ENCODE measurements at regions not wholly inside any gene's neighbourhood (a gene's known extent, or its start where the extent isn't known, plus 50 kb on each side); places are given as distances from the start of the nearest gene placed in this dataset.

DNA sequence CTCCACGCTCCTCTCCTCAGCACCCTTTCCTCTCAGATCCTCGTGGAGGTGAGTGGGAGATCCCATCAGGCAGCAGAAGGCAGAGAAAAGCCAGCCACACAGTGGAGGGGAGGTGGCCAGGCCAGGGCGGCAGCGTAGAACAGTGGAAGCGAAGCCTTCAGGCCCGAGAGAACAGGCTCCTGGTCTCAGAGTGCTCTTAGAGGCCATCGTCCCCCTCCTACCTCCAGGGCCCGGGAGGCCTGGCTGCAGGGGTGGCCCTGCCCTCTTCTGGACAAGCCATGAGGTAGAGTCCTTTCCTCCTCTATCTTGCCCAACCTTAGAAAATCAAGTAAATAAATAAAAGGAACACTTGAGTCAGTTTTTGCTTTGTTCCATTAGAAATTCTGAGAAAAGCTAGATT, 202.0 kb downstream of the KATNAL1 start:
- DNase-seq, result no peak

GRCh38 chr13:30103161-30103840, 204.1 kb downstream of the KATNAL1 start:
- DNase-seq, result no peak

GRCh38 chr13:30100226-30100625, 207.1 kb downstream of the KATNAL1 start:
- no peak for DNase-seq

GRCh38 chr13:30097701-30098100, 209.7 kb downstream of the KATNAL1 start:
- DNase-seq, result no peak

DNA sequence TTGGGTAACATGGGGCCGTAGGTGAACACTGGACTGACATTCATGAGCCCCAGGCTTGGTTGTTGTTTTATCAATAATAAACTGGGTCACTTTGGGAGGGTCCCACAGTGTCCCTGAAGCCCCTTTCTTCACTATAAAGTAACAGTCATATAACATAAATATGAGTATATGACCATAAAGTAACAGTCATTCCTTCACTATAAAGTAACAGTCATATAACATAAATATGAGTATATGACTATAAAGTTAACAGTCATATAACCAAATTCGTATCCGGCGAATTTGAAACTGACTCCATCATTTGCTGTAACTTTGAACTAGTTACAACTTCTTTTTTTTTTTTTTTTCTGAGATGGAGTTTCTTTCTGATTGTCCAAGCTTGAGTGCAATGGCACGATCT, 210.3 kb downstream of the KATNAL1 start:
- no peak for DNase-seq

GRCh38 chr13:30094015-30094414, 213.3 kb downstream of the KATNAL1 start:
- no peak for DNase-seq

GRCh38 chr13:30093236-30093635, 214.1 kb downstream of the KATNAL1 start:
- DNase-seq, result no peak

DNA sequence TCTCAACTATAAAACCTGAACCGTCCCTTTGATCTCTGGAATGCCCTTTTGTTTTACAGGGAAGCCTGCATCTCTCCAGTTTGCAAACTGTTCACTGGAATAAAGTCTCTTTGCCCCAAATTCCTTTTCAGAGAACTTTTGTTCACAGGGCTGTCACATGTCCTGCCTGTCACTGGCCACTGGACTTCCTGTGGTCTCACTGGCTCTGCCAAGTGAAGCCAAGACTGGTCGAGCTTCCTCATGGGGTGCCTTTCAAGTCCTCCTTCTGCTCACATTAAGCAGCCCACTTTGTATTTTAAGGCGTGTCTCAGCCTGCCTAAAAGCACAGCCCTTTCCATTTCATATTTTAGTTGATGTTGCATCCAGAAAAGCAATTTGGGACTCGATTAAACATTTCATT, 215.7 kb downstream of the KATNAL1 start:
- DNase-seq, result no peak

- DNase-seq, result no peak
Observed at GRCh38 chr13:30091035-30091434, 216.3 kb downstream of the KATNAL1 start.

DNA sequence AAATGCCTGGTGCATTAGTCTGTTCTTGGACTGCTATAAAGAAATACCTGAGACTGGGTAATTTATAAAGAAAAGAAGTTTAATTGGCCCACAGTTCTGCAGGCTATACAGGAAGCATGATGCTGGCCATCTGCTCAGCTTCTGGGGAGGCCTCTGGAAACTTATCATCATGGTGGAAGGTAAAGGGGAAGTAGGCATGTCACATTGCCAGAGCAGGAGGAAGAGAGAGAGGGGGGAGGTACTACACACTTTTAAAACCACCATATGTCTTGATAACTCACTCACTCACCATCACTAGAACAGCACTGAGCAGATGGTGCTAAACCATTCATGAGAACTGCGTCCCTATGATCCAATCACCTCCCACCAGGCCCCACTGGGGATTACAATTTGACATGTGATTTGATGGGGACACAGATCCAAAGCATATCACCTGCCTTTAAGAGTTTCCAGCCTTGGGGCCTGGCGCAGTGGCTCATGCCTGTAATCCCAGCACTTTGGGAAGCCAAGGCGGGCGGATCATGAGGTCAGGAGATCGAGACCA, 219.0 kb downstream of the KATNAL1 start:
- DNase-seq, result no peak

- DNase-seq, result no peak
Observed at GRCh38 chr13:30085087-30085486, 222.3 kb downstream of the KATNAL1 start.

- DNase-seq, result no peak
Observed at GRCh38 chr13:30082391-30082790, 225.0 kb downstream of the KATNAL1 start.

- DNase-seq, result no peak
Observed at GRCh38 chr13:30081331-30081730, 226.0 kb downstream of the KATNAL1 start.

DNA sequence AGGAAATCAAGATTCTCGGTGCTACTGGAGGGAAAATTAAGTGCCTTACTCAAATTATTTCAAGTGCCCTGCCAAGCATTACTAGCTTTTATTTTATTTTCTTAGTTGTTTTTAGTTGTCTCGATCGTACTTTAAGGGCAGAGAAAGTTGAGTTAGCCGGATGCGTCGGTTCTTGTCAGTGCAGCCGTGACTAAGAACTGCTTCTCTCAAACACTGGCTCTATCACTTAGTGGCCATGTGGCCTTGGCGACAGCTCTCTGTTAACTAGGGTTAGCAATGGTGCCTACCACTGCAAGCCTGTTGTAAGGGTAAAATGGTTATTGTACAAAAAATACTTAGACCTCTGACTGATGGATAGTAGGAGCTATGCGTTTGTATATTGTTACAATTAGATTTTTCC, 227.8 kb downstream of the KATNAL1 start:
- no peak for DNase-seq

DNA sequence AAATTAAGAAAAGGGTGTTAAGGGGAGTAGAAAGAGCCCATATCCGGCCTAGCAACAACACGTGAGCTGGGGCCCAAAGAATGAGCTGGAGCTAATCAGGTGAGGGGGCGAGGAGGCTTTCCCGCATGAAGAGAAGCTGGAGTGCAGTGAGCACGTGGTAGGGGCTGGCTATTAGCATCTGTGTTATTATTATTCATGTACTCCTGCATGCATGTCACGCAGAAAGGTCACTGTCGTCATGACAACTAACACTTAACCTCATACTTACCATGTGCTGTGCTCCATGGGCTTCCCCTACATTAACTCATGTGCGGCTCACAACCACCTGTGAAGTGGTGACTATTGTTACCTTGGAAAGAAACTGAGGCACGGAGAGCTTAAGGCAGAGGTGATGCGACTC, 227.6 kb upstream of the UBL3 start:
- DNase-seq, result no peak

- no peak for DNase-seq
Observed at GRCh38 chr13:30077240-30077735, 226.9 kb upstream of the UBL3 start.

- no peak for DNase-seq
Observed at GRCh38 chr13:30074955-30075614, 224.7 kb upstream of the UBL3 start.

DNA sequence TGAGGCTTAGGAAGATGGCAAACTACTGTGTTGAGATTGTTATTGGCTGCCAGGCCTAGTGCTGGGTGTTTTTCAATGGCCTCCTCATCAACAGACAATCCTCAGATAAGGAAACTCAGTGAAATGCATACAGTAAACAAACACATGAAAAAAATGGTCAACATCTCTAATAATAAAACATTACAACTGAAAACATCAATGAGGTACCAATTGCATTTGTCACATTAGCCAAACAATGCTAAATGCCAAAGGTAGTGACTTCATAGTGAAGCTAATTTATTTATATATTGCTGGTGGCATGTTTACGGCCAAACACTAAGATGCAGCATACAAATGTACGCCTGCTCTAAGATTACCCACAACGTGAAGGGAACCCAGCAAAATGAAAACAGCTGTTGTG, 224.0 kb upstream of the UBL3 start:
- no peak for DNase-seq

- DNase-seq, result no peak
Observed at GRCh38 chr13:30072818-30073186, 222.4 kb upstream of the UBL3 start.

DNA sequence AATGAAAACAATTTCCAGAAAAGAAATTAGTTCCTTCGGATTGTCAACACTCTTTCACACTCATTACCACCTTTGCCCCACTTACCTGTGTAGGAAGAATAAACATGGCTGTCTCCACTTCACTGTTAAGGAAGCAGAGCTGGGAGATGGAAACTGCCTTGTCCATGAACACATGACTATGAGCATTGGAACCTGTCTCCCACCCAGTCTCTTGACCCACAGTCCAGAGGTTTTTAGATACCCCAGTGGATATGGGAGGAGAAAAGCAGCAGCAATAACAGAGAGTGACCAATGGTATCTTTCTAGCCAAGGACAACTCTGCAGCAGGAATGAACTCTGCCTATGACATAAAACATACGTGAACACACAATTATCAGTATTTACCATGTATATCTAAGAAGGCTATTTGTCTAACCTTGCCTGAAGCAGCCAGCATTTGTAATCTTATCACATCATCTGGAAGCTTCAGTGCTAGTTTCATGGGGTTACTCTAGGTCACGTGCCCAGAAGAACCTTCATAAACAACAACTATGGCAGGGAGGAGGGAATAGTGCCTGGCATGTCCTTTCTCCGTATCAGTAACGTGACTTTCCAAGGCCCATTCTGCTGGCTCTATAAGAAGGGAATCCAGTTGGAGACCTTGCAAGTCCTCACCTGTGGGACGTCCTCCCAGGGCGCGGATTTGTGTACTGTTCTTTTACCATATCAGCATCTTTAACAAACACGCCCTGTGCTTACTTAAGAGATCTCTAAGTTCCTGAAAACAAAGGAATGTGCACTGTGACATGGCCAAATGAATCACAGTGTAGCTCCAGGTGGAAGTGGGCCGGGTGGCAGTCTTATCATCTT, 221.8 kb upstream of the UBL3 start:
- no peak for DNase-seq

DNA sequence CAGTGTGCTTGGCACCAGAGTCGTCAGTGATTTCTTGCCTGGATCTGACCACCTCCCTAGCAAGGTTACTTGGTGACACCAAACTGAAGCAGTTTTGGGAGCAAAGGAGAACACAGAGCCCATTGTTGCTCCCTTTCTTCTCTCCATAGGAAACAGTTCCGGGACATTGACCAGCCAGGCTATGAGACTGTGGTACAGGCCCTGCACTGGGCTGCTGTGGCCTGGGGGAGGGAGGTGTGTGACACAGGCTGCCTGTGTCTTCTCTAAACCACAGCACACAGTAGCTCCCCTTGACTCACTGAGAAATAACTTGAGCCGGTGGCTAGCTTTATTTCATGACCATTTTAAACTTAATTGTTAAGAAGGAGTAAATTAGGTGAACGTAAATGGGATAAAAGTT, 214.8 kb upstream of the UBL3 start:
- no peak for DNase-seq

DNA sequence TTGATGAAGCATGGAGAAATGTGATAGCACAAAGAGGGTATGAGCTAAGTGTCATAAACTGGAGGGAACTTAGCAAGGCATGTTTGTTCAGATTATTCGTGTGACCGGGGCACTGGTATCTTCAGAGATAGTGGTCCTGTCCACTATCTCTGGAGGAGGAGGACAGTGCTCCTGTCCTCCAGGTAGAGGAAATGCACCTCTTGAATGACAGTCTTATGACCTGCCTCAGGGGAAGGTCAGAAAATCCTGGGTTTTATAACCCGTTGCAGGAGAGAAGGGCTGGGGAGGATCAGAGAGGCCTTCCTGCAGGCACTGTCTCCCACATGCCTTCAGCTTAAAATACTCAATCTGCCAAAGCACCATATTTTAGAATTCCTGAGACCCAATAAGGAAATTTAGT, 213.5 kb upstream of the UBL3 start:
- no peak for DNase-seq

GRCh38 chr13:30061217-30061616, 210.8 kb upstream of the UBL3 start:
- no peak for DNase-seq

DNA sequence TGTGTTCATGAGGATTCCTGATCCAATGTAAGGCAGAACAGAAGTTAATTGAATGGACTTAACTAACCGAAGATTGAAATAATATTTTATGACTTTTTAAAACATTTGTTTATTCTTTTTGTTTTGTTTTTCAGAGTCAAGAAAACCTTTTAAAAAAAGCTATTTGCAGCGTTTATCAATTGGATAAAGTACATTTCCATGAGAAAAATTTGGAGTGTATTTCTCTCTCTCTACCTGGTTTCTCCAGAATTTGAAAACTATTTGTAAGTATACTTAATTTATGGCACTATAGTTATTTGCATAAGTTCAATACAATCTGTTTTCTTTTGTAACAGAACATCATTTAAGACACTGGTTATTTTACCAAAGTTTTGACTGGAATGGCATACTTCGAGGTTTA, 208.0 kb upstream of the UBL3 start:
- no peak for DNase-seq

Measured in stimulated activated CD4-positive, alpha-beta T cell treated with anti-CD3 and anti-CD28 coated beads, Interleukin-15, amount 100 ng/mL, for 24 hours (primary cell).